GM12891 (cell line): ENCODE measurements at regions not wholly inside any gene's neighbourhood (a gene's known extent, or its start where the extent isn't known, plus 50 kb on each side); places are given as distances from the start of the nearest gene placed in this dataset.

ENCODE experiments used
- DNase-seq: peaks from one replicate; pipeline ENCODE4 v3.0.0; 2011; ENCODE audit warnings: low spot score; ENCODE audit not compliant: insufficient read length
- FAIRE-seq: peaks from 2 replicates; lab custom pipeline; 2011; peaks lifted over from hg19 to GRCh38; lab: Jason Lieb, UNC
- PAX5 ChIP-seq: IDR thresholded peaks from 2 replicates; pipeline ENCODE4 v1.6.1; 2011; ENCODE audit warnings: low read length, moderate library complexity, mild to moderate bottlenecking; ENCODE audit not compliant: insufficient read depth, severe bottlenecking
- POLR2A ChIP-seq: IDR thresholded peaks from 2 replicates; pipeline ENCODE4 v1.6.1; 2011; ENCODE audit warnings: low read depth, low read length, control low read depth
- POLR2AphosphoS5 ChIP-seq: IDR thresholded peaks from 2 replicates; pipeline ENCODE4 v1.6.1; 2011; ENCODE audit warnings: low read depth, low read length, control low read depth
- POU2F2 ChIP-seq: IDR thresholded peaks from 2 replicates; pipeline ENCODE4 v1.6.1; 2011; ENCODE audit warnings: low read depth, mild to moderate bottlenecking, control low read depth, low read length, moderate library complexity
- SPI1 ChIP-seq: IDR thresholded peaks from 2 replicates; pipeline ENCODE4 v1.6.1; 2011; ENCODE audit warnings: low read depth, low read length, control low read depth
- TAF1 ChIP-seq: IDR thresholded peaks from 2 replicates; pipeline ENCODE4 v1.6.1; 2011; ENCODE audit warnings: low read depth, low read length, control low read depth

DNA sequence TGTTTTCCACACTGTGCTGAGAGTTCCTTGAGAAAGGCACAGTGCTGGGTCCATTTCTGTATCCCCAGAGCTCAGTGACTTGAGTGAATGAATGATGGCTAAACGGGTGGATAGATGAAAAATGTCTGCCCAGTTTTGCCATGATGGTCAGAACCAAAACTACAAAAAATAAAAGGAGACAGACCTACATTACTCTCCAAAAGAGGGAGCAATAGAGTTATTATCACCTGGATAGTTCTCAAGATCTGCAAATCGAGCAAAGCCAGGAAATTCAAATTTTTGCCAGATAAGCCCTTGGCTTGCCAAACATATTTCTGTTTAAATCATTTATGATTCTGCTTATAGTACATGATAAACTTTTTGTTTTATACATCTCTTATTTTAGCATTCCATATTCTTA lies 214.2 kb upstream of the ZNF462 start:
- TF ChIP-seq POLR2AphosphoS5 (no peak), SPI1 (no peak), PAX5 (no peak), POLR2A (no peak), POU2F2 (no peak), TAF1 (no peak)
- FAIRE-seq (no peak), DNase-seq (no peak)

DNA sequence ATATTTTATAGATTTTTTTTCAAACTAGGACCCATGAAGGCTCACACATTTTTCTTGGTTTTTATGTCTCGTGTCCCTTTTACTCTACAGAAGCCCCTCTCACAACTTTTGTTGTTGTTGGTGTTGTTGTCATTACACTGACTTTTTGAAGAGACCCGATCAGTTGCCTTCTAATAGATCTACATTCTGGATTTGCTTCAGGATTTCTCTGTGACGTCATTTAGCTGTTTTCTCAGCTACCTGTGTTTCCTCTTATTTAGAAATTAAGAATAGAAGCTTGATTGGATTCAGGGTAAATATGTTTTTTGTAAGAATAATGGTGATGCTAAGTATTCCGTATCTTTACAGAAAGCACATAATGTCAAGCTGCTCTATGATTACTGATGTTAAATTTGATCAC lies 213.3 kb upstream of the ZNF462 start:
- DNase-seq: no peak
- no peak for FAIRE-seq
- TF ChIP-seq SPI1 (no peak), POLR2A (no peak), POU2F2 (no peak), PAX5 (no peak), TAF1 (no peak), POLR2AphosphoS5 (no peak)

DNA sequence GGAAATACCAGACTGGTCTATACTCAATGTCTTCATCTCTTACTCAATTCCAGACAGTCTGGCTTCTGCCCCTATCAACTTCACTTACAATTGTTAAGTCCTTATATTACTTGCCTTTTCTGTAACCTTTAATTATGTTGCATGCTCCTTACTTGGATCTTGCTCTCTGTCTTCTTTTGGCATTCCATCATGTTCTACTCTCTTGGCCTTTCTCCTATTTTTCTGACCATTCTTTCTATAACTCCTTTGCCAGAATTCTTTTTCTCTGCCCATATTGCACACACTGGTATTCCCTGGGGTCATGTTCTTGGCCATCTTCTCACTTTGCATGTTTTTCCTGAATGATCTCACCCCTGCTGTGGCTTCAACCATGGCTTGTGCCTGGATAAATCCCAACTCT lies 209.8 kb upstream of the ZNF462 start:
- DNase-seq (no peak), FAIRE-seq (no peak)
- TF ChIP-seq POLR2AphosphoS5 (no peak), POU2F2 (no peak), POLR2A (no peak), PAX5 (no peak), SPI1 (no peak), TAF1 (no peak)

DNA sequence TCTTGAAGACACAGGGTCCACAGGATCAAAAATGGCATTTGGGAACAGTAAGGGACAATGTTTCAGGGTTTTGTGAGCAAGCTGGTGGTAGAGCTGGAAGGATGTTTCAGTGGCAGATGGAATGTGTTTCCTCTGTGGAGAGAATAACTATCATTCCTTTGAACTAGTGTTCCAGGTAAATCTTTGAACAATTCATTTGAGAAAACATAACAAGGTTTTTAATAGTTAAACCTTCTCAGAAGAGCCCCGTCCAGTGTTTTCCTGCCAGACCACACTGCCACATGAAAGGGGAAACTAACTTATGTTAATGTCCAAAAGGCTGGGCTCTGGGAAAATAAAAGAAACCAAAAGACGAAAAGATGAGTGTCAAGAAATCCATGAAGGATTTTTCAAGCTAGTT lies 207.0 kb upstream of the ZNF462 start:
- DNase-seq: no peak
- TF ChIP-seq POLR2A (no peak), TAF1 (no peak), PAX5 (no peak), SPI1 (no peak), POU2F2 (no peak), POLR2AphosphoS5 (no peak)
- FAIRE-seq: no peak

DNA sequence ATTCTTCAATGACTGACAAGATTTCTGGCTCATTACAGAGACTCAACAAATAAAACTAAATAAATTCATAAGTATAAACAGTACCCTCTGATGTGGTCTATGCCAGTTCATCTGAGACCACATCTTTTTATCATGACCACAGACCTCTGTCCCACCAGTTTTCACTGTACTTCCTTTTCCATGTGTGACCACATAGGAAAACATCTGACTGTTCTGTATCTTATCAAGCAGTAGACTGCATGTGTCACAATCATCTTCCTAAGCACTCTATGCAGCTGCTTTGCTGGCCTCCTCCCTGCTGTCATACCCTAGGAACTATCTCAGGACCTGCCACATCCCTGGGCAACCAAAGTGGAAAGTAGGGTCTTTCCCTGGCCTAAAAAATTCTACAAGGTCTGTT lies 205.0 kb upstream of the ZNF462 start:
- no peak for FAIRE-seq
- TF ChIP-seq TAF1 (no peak), POU2F2 (no peak), POLR2A (no peak), SPI1 (no peak), PAX5 (no peak), POLR2AphosphoS5 (no peak)
- DNase-seq: no peak

DNA sequence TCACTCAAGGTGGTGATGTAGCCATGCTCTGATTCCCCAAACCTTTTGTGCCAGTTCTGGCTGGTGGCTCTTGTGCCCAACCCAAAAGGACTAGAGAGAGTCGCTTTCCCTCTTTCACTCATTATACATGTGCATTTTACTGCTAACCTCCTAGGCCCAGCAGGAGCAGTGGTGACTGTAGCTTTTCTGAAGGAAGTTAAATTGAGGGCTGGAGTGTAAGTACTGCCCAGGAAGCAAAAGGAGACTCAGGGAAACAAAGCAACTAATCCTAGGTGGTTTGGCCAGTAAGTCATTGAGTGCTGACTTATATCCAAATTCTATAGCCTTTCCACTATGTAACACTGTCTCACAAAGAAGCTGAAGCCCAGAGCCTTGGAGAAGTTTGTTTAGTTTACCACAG lies 194.4 kb upstream of the ZNF462 start:
- DNase-seq (no peak), FAIRE-seq (no peak)
- TF ChIP-seq PAX5 (no peak), POU2F2 (no peak), POLR2AphosphoS5 (no peak), SPI1 (no peak), POLR2A (no peak), TAF1 (no peak)

DNA sequence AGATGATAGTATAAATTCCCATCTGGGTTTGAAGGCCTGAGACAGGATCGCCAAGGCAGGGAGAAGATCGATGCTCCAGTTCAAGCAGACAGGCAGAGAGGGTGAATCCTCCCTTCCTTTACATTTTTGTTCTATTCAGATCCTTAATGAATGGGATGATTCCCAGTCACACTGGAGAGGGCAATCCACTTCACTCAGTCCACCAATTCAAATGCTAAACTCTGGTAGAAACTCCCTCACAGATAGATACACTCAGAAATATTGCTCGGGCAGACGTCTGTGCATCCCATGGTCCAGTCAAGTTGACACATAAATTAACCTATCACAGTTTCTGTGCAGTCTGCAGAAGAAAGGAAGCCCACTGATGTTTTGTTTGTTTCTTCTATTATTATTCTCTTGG lies 193.1 kb upstream of the ZNF462 start:
- no peak for TF ChIP-seq POLR2AphosphoS5
- TF ChIP-seq SPI1: no peak
- no peak for TF ChIP-seq TAF1
- TF ChIP-seq POLR2A: no peak
- TF ChIP-seq PAX5: no peak
- TF ChIP-seq POU2F2: no peak
- FAIRE-seq: no peak
- no peak for DNase-seq

DNA sequence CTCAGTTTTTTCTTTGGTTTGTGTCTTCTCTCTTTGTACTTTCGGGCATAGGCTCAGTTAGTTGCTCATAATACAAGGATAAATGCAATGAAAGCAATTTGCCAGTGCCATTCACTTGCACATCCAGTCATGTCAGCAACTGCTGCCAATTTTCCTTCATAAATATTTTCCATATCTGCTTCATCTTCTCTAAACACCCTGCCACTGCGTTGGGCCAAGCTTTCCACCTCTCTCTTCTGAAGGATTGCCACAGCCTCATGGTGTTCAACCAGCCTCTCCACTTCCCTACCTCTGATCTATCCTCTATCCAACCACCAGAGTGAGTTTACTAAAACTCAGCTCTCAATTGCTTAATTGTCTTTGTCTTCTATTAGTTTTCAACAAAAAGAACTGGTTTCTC lies 192.5 kb upstream of the ZNF462 start:
- no peak for DNase-seq
- TF ChIP-seq POLR2AphosphoS5 (no peak), POU2F2 (no peak), PAX5 (no peak), TAF1 (no peak), POLR2A (no peak)
- FAIRE-seq: no peak

DNA sequence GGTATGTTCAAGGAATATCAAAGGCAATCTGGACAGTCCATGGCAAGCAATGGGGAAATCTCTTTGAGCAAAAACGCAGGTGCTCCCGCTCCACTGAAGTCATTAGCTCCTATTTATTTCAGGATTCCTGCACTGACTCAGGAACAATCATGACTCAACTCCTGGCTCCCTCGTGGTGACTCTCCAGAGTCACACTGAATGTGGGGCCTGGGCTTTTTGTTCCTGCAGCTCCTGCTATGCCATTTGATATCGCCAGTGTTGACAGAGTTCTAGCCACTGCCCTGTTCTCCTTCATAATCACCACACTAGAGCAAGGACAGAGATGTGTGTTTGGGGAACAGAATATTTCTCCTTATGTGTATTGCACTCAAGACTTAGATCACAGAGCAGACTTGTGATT lies 187.2 kb upstream of the ZNF462 start:
- no peak for FAIRE-seq
- TF ChIP-seq POU2F2: no peak
- no peak for TF ChIP-seq SPI1
- TF ChIP-seq POLR2AphosphoS5: no peak
- TF ChIP-seq POLR2A: no peak
- no peak for TF ChIP-seq TAF1
- no peak for TF ChIP-seq PAX5
- DNase-seq: no peak

DNA sequence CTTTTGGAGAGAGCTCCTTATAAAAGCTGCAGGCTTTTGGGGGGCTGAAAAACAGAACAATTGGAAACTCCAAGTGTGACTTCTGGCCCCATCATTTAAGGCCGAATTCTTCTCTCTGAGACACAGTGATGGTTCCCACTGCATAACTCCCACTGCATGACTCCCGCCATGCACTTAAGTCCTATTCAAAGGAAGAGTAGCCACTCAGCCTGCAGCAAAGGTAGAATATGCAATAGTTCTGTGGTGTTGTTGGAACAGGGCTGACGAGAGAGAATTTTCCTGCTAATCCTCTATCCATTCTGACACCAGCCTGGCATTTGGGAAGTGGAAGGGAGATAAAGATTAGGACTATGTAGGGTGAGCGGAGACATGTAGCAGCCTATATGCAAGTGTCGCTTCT lies 185.6 kb upstream of the ZNF462 start:
- no peak for DNase-seq
- no peak for FAIRE-seq
- no peak for TF ChIP-seq TAF1
- TF ChIP-seq POLR2AphosphoS5: no peak
- TF ChIP-seq POLR2A: no peak
- no peak for TF ChIP-seq SPI1
- no peak for TF ChIP-seq PAX5
- TF ChIP-seq POU2F2: no peak
